ENCODE measurements at regions not wholly inside any gene's neighbourhood (a gene's known extent, or its start where the extent isn't known, plus 50 kb on each side); places are given as distances from the start of the nearest gene placed in this dataset.

- Histone ChIP-seq H4K20me1 (replicated peaks; ENCODE audit: control insufficient read depth, insufficient read depth, low read length) (no peaks in the 10 kb centered on the region), H2AFZ (ENCODE audit: low read depth, low read length) (no peak overlapping the region), H3K27me3 (ENCODE audit: control insufficient read depth in 2 of 2, insufficient read depth in 2 of 2, low read length in 2 of 2) (peaks cover 7 to 45% of the 10 kb centered on the region in 2 experiments; a peak in 4 of 5 replicates), H3K27ac (ENCODE audit: extremely low read depth, low read depth, low read length) (no peak overlapping the region), H3K9me1 (ENCODE audit: control insufficient read depth, insufficient read depth, low read length) (no peaks in the 10 kb centered on the region), H3K9me3 (replicated peaks; ENCODE audit: control insufficient read depth, insufficient read depth, low read depth, low read length) (no peaks in the 10 kb centered on the region), H3K79me2 (ENCODE audit: control insufficient read depth, insufficient read depth, low read length) (no peaks in the 10 kb centered on the region), H3K9ac (ENCODE audit: insufficient read depth in 1 of 2, low read depth in 2 of 2, low read length in 2 of 2) (no peak overlapping the region), H3K4me2 (ENCODE audit: insufficient read depth, low read length) (no peak overlapping the region), H3K36me3 (ENCODE audit: control insufficient read depth, insufficient read depth, low read length) (no peaks in the 10 kb centered on the region), H3K4me3 (no peak overlapping the region), H3K4me1 (replicated peaks in 1 of 2; ENCODE audit: control insufficient read depth in 2 of 2, insufficient read depth in 2 of 2, low read length in 2 of 2) (peaks cover 0 to 3% of the 10 kb centered on the region in 2 experiments; a peak in 1 of 5 replicates)
- TF ChIP-seq MNT (conservative IDR thresholded peaks at IDR 0.05): no peak
- no peak for TF ChIP-seq KHSRP (IDR thresholded peaks at IDR 0.05)
- TF ChIP-seq EZH2 (IDR thresholded peaks at IDR 0.05; ENCODE audit: borderline replicate concordance, low read depth, low read length): no peak
- TF ChIP-seq PHF20 (IDR thresholded peaks at IDR 0.05; ENCODE audit: partially characterized antibody): no peak
- no peak for TF ChIP-seq TBL1XR1 (IDR thresholded peaks at IDR 0.05; ENCODE audit: low read length in 2 of 2)
- TF ChIP-seq HMG20A (CRISPR knock-in tag; conservative IDR thresholded peaks at IDR 0.05): no peak
- TF ChIP-seq XRCC4 (IDR thresholded peaks at IDR 0.05; ENCODE audit: extremely low read depth, insufficient read depth, insufficient read length): no peak
- TF ChIP-seq TAF9B (IDR thresholded peaks at IDR 0.05; ENCODE audit: partially characterized antibody): no peak
- no peak for TF ChIP-seq ZNF212 (CRISPR knock-in tag; IDR thresholded peaks at IDR 0.05)
- TF ChIP-seq SRSF7 (optimal IDR thresholded peaks at IDR 0.05; ENCODE audit: low read depth, low read length): no peak
- no peak for TF ChIP-seq GATAD2A (IDR thresholded peaks at IDR 0.05)
- no peak for TF ChIP-seq NFYB (IDR thresholded peaks at IDR 0.05; ENCODE audit: extremely low read depth, insufficient read length)
- no peak for TF ChIP-seq ZNF699 (CRISPR knock-in tag; IDR thresholded peaks at IDR 0.05; ENCODE audit: insufficient replicate concordance)
- TF ChIP-seq HEY1 (CRISPR knock-in tag; IDR thresholded peaks at IDR 0.05; ENCODE audit: borderline replicate concordance): no peak
- no peak for TF ChIP-seq ZNF3 (CRISPR knock-in tag; IDR thresholded peaks at IDR 0.05)
- no peak for TF ChIP-seq SIX5 (IDR thresholded peaks at IDR 0.05; ENCODE audit: borderline replicate concordance in 1 of 2, insufficient read depth in 1 of 2, low read depth in 1 of 2, low read length in 2 of 2)
- no peak for TF ChIP-seq TCF7L2 (IDR thresholded peaks at IDR 0.05; ENCODE audit: low read depth, low read length)
- POLR2A ChIA-PET: interaction anchor here (0.7 kb wide), 1 partner anchor 1338 kb away, joined by 3 read pairs; no protein-coding TSS in a partner anchor
- no TSS peak for BruUV-seq (replicated peaks)
- in situ Hi-C loops (cut with MboI) (no loop called here), intact Hi-C loops (cut with micrococcal nuclease) (no loop called here)
- WGBS (ENCODE audit: insufficient coverage, low coverage, missing lambda C conversion rate): 3% methylated on average over 10 of the region's 10 CpGs
- no peak for ATAC-seq
- FAIRE-seq: no peak
- CTCF ChIA-PET (ENCODE audit: low intra/inter-chr PET ratio): no interaction called here
- DNase-seq (ENCODE audit: extremely low read depth in 1 of 4, low spot score in 3 of 4): no peak
Observed at GRCh38 chr17:73720187-73720834, 76.1 kb upstream of the SDK2 start.
